ENCODE measurements at regions not wholly inside any gene's neighbourhood (a gene's known extent, or its start where the extent isn't known, plus 50 kb on each side); places are given as distances from the start of the nearest gene placed in this dataset.

DNA sequence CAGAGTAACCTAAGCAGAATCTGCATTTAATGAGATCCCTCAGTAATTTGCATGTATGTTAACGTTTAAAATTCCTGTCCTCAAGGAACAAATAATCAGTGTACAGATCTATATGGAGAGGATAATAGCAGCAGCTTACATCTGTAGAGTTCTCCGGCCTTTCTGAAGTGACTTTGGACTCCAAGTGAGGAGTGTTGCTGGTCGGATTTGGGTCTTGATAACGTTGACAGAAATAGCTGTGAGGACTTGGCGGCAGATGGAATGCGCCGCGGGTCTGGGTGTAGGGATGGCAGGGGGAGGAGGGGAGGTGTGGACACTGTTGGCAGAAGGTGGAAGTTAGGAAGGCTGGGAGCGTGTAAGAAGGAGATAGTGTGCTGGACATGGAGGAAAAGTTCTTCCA lies 170.9 kb upstream of the GATA6 start:
- H4K8ac ChIP-seq (replicated peaks; ENCODE audit: insufficient read length, low read depth, low read length): no peak overlapping the region
- H3K4me2 ChIP-seq (ENCODE audit: insufficient read depth, insufficient read length, low read length): no peak overlapping the region
- no peak overlapping the region for H2BK15ac ChIP-seq (ENCODE audit: low read depth, low read length)
- no peak overlapping the region for H2BK20ac ChIP-seq (ENCODE audit: low read depth, low read length, poor library complexity, severe bottlenecking)
- Mint-ChIP-seq H3K9me3 (no peaks in the 10 kb centered on the region), H3K27ac (no peak overlapping the region), H3K4me3 (no peak overlapping the region), H3K27me3 (ENCODE audit: low read depth) (peaks cover 8% of the 10 kb centered on the region; the same call in 1 of the 2 replicates), H3K4me1 (peaks cover 10 to 17% of the 10 kb centered on the region in 2 experiments), H3K36me3 (ENCODE audit: insufficient read depth in 1 of 3, low read depth in 3 of 3) (no peaks in the 10 kb centered on the region)
- WGBS (ENCODE audit: extremely low coverage, insufficient read length, low lambda C conversion rate): no CpG with 5 or more reads among the region's 9 CpGs
- H3K23ac ChIP-seq (ENCODE audit: insufficient read length, low read depth, low read length): no peak overlapping the region
- H3K27me3 ChIP-seq (ENCODE audit: insufficient read depth, low read length): no peaks in the 10 kb centered on the region
- no peak overlapping the region for H4K91ac ChIP-seq (ENCODE audit: insufficient read length, low read depth, low read length)
- no peak overlapping the region for H3T11ph ChIP-seq (ENCODE audit: low read length)
- H3K14ac ChIP-seq (ENCODE audit: insufficient read depth, low read length): no peak overlapping the region
- H3K4me1 ChIP-seq (ENCODE audit: insufficient read depth, low read length): no peaks in the 10 kb centered on the region
- no peak overlapping the region for H2BK5ac ChIP-seq (ENCODE audit: insufficient read length, low read length)
- TF ChIP-seq, protein P1, sequence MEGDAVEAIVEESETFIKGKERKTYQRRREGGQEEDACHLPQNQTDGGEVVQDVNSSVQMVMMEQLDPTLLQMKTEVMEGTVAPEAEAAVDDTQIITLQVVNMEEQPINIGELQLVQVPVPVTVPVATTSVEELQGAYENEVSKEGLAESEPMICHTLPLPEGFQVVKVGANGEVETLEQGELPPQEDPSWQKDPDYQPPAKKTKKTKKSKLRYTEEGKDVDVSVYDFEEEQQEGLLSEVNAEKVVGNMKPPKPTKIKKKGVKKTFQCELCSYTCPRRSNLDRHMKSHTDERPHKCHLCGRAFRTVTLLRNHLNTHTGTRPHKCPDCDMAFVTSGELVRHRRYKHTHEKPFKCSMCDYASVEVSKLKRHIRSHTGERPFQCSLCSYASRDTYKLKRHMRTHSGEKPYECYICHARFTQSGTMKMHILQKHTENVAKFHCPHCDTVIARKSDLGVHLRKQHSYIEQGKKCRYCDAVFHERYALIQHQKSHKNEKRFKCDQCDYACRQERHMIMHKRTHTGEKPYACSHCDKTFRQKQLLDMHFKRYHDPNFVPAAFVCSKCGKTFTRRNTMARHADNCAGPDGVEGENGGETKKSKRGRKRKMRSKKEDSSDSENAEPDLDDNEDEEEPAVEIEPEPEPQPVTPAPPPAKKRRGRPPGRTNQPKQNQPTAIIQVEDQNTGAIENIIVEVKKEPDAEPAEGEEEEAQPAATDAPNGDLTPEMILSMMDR (conservative IDR thresholded peaks at IDR 0.05): no peak
- no peak overlapping the region for H2BK12ac ChIP-seq (ENCODE audit: insufficient read length, low read depth, low read length)
- H3K9ac ChIP-seq (ENCODE audit: extremely low read depth, insufficient read length, low read length): no peak overlapping the region
- no peak overlapping the region for H3K4ac ChIP-seq (ENCODE audit: low read depth, low read length)
- no peak overlapping the region for H2AFZ ChIP-seq (ENCODE audit: low read length)
- no peak for DNase-seq
- H2AK5ac ChIP-seq (ENCODE audit: insufficient read length, low read length): no peak overlapping the region
- no peaks in the 10 kb centered on the region for H3K23me2 ChIP-seq (ENCODE audit: insufficient read length, low read depth, low read length, poor library complexity, severe bottlenecking)
- no peaks in the 10 kb centered on the region for H3K9me3 ChIP-seq (ENCODE audit: control insufficient read depth, low read depth, low read length)
- H4K20me1 ChIP-seq (ENCODE audit: control insufficient read depth, insufficient read depth, insufficient read length): no peaks in the 10 kb centered on the region
- H3K79me1 ChIP-seq (ENCODE audit: insufficient read depth, low read depth, low read length, poor library complexity, severe bottlenecking): no peaks in the 10 kb centered on the region
- no peak overlapping the region for H3K27ac ChIP-seq (ENCODE audit: insufficient read length, low read depth, low read length)
- H3K56ac ChIP-seq (ENCODE audit: insufficient read length, low read depth, low read length): no peak overlapping the region
- H3K18ac ChIP-seq (ENCODE audit: insufficient read length, low read depth, low read length): no peak overlapping the region
- no peak overlapping the region for H2BK120ac ChIP-seq (ENCODE audit: low read depth, low read length, poor library complexity, severe bottlenecking)
- no peaks in the 10 kb centered on the region for H3K79me2 ChIP-seq (ENCODE audit: insufficient read depth, low read length)
- no peak overlapping the region for H4K5ac ChIP-seq (ENCODE audit: insufficient read length, low read depth, low read length)

Measured in H9 (cell line).